ENCODE measurements at regions not wholly inside any gene's neighbourhood (a gene's known extent, or its start where the extent isn't known, plus 50 kb on each side); places are given as distances from the start of the nearest gene placed in this dataset.

GRCh38 chr5:173557123-173557903 lies 59.1 kb downstream of the BOD1 start:
- Histone ChIP-seq H3K27me3 (no peaks in the 10 kb centered on the region), H3K4me3 (no peak overlapping the region), H3K27ac (no peak overlapping the region), H3K36me3 (no peaks in the 10 kb centered on the region), H3K4me1 (peaks cover 0 to 4% of the 10 kb centered on the region in 2 donors), H3K9me3 (peaks cover 0 to 13% of the 10 kb centered on the region in 2 donors)
- no peak for TF ChIP-seq CTCF (IDR thresholded peaks at IDR 0.05)
- no peak for DNase-seq (ENCODE audit: low spot score)

DNA sequence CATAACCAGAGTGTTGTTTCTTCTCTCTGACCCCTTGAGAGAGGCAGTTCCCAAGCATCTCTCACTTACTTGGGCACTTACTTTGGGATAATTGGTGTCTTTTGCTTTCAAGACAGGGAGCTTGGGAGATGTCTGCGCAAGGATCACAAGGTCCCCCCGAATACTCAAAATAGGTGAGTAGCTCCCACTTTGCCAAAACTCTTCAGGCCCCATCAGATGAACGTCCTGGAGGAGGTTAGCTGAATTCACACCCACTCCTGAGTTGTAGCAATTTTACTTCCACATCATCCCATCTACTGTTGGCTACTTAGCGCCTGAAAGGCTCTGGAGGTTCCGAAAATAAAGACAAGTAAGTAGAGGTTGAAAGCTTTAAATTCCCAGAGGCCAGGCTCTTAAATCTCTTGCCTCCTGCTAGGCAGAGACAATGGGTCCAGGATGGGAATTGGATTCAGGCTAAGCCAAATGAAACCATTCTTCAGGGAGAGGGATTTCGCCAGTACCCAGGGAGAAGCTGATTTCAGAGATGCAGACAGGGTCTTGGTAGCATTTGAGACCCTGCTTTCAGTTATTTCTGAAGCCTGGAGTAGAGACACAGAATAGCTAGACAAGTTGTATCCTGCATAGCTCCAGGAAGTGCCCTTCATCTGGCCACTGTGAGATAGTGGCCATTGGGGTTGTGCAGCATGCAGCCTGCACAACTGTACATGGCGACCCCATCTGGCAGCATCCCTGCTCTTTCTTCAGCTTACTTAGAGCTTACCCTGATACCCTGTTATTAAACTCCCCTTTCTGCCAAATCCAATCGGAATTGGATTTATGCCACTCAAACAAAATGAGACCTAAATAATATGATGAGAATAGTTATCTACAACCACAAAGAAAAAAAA lies 60.1 kb downstream of the BOD1 start:
- Histone ChIP-seq H3K27me3 (no peaks in the 10 kb centered on the region), H3K36me3 (no peaks in the 10 kb centered on the region), H3K4me3 (no peak overlapping the region), H3K9me3 (peaks cover 0 to 13% of the 10 kb centered on the region in 2 donors), H3K4me1 (peaks cover 0 to 4% of the 10 kb centered on the region in 2 donors), H3K27ac (no peak overlapping the region)
- DNase-seq (ENCODE audit: low spot score) = no peak
- TF ChIP-seq CTCF (IDR thresholded peaks at IDR 0.05) = no peak

- DNase-seq (ENCODE audit: low spot score) = no peak
- Histone ChIP-seq H3K27ac (no peak overlapping the region), H3K4me3 (no peak overlapping the region), H3K9me3 (peaks cover 0 to under 1% of the 10 kb centered on the region in 2 donors), H3K27me3 (no peaks in the 10 kb centered on the region), H3K4me1 (peaks cover 0 to 4% of the 10 kb centered on the region in 2 donors), H3K36me3 (no peaks in the 10 kb centered on the region)
- TF ChIP-seq CTCF (IDR thresholded peaks at IDR 0.05) = no peak
These were observed 61.3 kb downstream of the BOD1 start for GRCh38 chr5:173554989-173555705.

GRCh38 chr5:173554038-173554955 lies 62.2 kb downstream of the BOD1 start:
- H3K27ac ChIP-seq = no peak overlapping the region
- no peaks in the 10 kb centered on the region for H3K9me3 ChIP-seq
- TF ChIP-seq CTCF (IDR thresholded peaks at IDR 0.05) = no peak
- H3K4me3 ChIP-seq = no peak overlapping the region
- H3K4me1 ChIP-seq = peaks cover 0 to 4% of the 10 kb centered on the region in 2 donors
- H3K36me3 ChIP-seq = no peaks in the 10 kb centered on the region
- DNase-seq (ENCODE audit: low spot score) = no peak
- H3K27me3 ChIP-seq = no peaks in the 10 kb centered on the region

- H3K9me3 ChIP-seq = no peaks in the 10 kb centered on the region
- no peaks in the 10 kb centered on the region for H3K4me1 ChIP-seq
- no peak for DNase-seq (ENCODE audit: low spot score)
- H3K27me3 ChIP-seq = no peaks in the 10 kb centered on the region
- TF ChIP-seq CTCF (IDR thresholded peaks at IDR 0.05) = no peak
- no peaks in the 10 kb centered on the region for H3K36me3 ChIP-seq
- H3K27ac ChIP-seq = no peak overlapping the region
- no peak overlapping the region for H3K4me3 ChIP-seq
These were observed 65.8 kb downstream of the BOD1 start for GRCh38 chr5:173550641-173551040.
